BJ (cell line): ENCODE measurements at regions not wholly inside any gene's neighbourhood (a gene's known extent, or its start where the extent isn't known, plus 50 kb on each side); places are given as distances from the start of the nearest gene placed in this dataset.

Experiments used
- CTCF ChIA-PET: fragments of 350-600 bp; formaldehyde crosslinking; extraction: SDS; loops from one replicate; lab custom pipeline; 2021; ENCODE audit warnings: antibody characterized with exemption, inconsistent platforms; lab: Yijun Ruan, JAX
- POLR2A ChIA-PET: fragments of 300-600 bp; sonication (Branson Sonifier 250); formaldehyde crosslinking; extraction: SDS; loops from one replicate; lab custom pipeline; 2021; ENCODE audit warnings: antibody characterized with exemption; lab: Charles Lee
- DNase-seq: peaks from one replicate; pipeline ENCODE4 v3.0.0-alpha.2; 2011; ENCODE audit warnings: low read depth
- H3K27me3 ChIP-seq: 2 replicates; pipeline ENCODE4 v1.6.0; 2011; ENCODE audit warnings: low read length; ENCODE audit not compliant: control insufficient read depth, insufficient read depth
- H3K36me3 ChIP-seq: 2 replicates; pipeline ENCODE4 v1.5.1; 2011; ENCODE audit warnings: low read length; ENCODE audit not compliant: control insufficient read depth, insufficient read depth
- H3K4me3 ChIP-seq: 2 replicates; pipeline ENCODE4 v1.5.1; 2011; ENCODE audit warnings: low read depth, mild to moderate bottlenecking, control low read depth, low read length
- TF ChIP-seq, protein P1 (sequence below): IDR thresholded peaks from 2 replicates; pipeline ENCODE4 v1.5.1; 2011; ENCODE audit warnings: low read depth, mild to moderate bottlenecking, control low read depth, inconsistent platforms, low read length, moderate library complexity; ENCODE audit not compliant: insufficient read depth

DNA sequence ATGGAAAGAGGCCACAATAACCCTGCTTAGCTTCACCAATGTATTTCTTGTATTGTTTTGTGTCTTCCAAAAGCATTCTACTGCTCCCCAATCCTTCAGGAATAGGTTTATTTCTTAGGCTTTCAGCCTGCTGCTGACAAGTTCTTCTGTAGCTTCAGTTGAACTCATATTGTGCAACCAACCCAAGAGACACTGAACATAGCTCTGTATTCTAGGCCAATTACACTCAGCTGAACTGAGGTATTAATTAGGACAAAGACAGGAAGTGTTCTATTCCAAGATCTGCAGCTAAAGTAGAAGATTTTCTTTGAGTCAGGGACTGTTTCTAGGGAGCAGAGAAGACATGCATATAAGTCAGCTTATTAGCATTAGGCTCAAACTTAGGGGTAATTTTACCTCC lies 151.8 kb downstream of the LHFPL1 start:
- no peak overlapping the region for H3K4me3 ChIP-seq
- ChIA-PET POLR2A (no interaction called here), CTCF (no interaction called here)
- no peaks in the 10 kb centered on the region for H3K27me3 ChIP-seq
- no peaks in the 10 kb centered on the region for H3K36me3 ChIP-seq
- TF ChIP-seq, protein P1, sequence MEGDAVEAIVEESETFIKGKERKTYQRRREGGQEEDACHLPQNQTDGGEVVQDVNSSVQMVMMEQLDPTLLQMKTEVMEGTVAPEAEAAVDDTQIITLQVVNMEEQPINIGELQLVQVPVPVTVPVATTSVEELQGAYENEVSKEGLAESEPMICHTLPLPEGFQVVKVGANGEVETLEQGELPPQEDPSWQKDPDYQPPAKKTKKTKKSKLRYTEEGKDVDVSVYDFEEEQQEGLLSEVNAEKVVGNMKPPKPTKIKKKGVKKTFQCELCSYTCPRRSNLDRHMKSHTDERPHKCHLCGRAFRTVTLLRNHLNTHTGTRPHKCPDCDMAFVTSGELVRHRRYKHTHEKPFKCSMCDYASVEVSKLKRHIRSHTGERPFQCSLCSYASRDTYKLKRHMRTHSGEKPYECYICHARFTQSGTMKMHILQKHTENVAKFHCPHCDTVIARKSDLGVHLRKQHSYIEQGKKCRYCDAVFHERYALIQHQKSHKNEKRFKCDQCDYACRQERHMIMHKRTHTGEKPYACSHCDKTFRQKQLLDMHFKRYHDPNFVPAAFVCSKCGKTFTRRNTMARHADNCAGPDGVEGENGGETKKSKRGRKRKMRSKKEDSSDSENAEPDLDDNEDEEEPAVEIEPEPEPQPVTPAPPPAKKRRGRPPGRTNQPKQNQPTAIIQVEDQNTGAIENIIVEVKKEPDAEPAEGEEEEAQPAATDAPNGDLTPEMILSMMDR: no peak
- no peak for DNase-seq

DNA sequence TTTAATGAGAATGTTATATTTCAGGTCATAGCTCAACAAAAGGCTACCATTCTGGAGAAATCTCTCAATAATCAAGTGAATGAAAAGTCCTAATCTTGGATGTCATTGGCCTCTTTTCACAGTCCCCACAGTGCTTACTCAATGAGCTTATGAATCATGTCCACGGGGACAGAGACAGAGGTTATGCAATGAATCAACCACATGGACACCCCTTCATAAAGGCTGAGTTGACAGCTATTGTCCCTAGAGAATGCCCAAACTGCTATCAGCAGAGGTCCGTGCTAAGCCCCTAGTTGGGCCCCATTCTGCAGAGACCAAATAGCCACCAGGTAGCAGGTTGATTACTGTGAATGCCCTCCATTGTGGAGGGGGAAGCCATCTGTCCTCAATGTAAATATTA lies 158.1 kb downstream of the LHFPL1 start:
- TF ChIP-seq, protein P1: no peak
- POLR2A ChIA-PET: no interaction called here

DNA sequence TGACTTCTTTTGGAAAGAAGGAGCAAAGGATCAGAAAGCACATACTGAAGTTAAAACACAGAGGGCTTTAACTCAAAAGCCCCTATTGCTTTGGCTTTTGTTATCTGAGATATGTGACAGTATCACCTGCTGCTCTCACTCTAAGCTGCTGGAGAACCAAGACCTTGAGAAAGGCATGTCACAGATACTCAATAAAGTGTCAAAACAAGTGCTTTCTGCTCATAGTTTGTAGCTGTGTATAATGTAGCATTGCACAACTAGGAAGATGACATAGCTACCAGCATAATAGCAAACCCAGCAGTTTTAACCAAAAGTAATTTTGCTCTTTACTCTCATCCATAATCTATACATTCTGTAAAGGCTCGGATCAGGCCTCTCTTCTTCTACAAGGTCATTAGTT lies 159.6 kb downstream of the LHFPL1 start:
- no peak overlapping the region for H3K4me3 ChIP-seq
- H3K36me3 ChIP-seq: no peaks in the 10 kb centered on the region
- ChIA-PET POLR2A (no interaction called here), CTCF (no interaction called here)
- DNase-seq: no peak
- TF ChIP-seq, protein P1: no peak
- no peaks in the 10 kb centered on the region for H3K27me3 ChIP-seq

More for the DNA sequence above, 158.1 kb downstream of the LHFPL1 start:
- Histone ChIP-seq H3K4me3 (no peak overlapping the region), H3K36me3 (no peaks in the 10 kb centered on the region), H3K27me3 (no peaks in the 10 kb centered on the region)
- no peak for DNase-seq
- CTCF ChIA-PET: no interaction called here

DNA sequence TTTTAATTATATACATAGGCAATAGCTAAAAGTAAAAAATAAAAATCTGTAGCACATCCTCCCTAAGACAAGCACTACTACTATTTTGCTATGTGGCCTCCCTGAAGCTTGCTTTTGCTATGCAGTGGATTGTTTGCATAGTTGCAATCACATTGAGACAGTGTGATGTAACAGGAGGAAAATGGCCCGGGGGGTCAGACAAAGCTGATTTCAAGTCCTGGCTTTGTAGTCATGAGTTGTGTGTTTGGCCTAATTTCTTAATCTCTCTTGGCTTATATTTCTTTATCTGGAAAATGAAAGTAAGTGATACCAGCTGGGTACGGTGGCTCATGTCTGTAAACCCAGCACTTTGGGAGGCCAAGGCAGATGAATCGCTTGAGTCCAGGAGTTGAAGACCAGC lies 166.6 kb downstream of the LHFPL1 start:
- POLR2A ChIA-PET: no interaction called here
- Histone ChIP-seq H3K4me3 (no peak overlapping the region), H3K36me3 (no peaks in the 10 kb centered on the region), H3K27me3 (no peaks in the 10 kb centered on the region)
- TF ChIP-seq, protein P1: no peak
- no peak for DNase-seq
- CTCF ChIA-PET: no interaction called here

DNA sequence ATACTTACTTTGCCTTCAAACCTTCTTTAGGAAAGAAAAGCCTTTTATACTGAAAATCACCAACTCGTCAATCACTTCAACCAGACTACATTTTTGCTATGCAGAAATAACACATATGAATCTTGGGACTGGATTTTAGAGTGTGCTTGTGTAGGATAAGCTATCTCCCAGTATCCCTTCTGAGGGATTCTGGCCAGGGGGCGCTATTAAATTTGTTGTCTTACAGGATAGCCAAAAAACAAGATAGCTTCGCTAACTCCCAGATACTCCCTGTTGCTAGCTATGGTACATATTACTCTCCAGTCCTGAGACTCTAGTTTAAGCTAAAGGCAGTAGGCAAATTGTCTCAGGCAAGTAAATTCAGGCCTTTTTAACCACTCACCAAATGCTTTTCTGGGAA lies 167.2 kb downstream of the LHFPL1 start:
- ChIA-PET CTCF (no interaction called here), POLR2A (no interaction called here)
- no peak for DNase-seq
- H3K4me3 ChIP-seq: no peak overlapping the region
- no peaks in the 10 kb centered on the region for H3K36me3 ChIP-seq
- no peaks in the 10 kb centered on the region for H3K27me3 ChIP-seq
- TF ChIP-seq, protein P1: no peak
